ENCODE measurements at regions not wholly inside any gene's neighbourhood (a gene's known extent, or its start where the extent isn't known, plus 50 kb on each side); places are given as distances from the start of the nearest gene placed in this dataset.

- TF ChIP-seq POLR2A (IDR thresholded peaks at IDR 0.05; ENCODE audit: low read length) (no peak), GATA1 (IDR thresholded peaks at IDR 0.05; ENCODE audit: low read depth, low read length) (no peak)
Measured at GRCh38 chr14:44847526-44848309, 114.0 kb downstream of the KLHL28 start.

Data from erythroblast (primary cell).